GM23338 (cell line): ENCODE measurements at regions not wholly inside any gene's neighbourhood (a gene's known extent, or its start where the extent isn't known, plus 50 kb on each side); places are given as distances from the start of the nearest gene placed in this dataset.

Experiments
- CTCF ChIP-seq, 2 experiments: fragments of 200-600 bp in 1 of 2; sonication (generic) in 1 of 2; conservative IDR thresholded peaks; 2 replicates each; pipeline versions ENCODE4 v1.5.1 to v1.6.1; 2016 to 2017; ENCODE audit warnings: antibody characterized with exemption in 2 of 2, low read depth in 2 of 2, mild to moderate bottlenecking in 2 of 2, moderate library complexity in 1 of 2
- JUNB ChIP-seq: IDR thresholded peaks from one replicate; pipeline ENCODE4 v1.6.1; 2016; ENCODE audit warnings: antibody characterized with exemption; ENCODE audit not compliant: unreplicated experiment
- ZNF331 ChIP-seq: fragments of 250-450 bp; sonication (Bioruptor Pico); IDR thresholded peaks from 2 replicates; pipeline ENCODE4 v1.5.0; 2020; ENCODE audit warnings: low read depth, mild to moderate bottlenecking, moderate library complexity

GRCh38 chr9:109859447-109859846 is 79.4 kb downstream of the PALM2AKAP2 start:
- TF ChIP-seq CTCF (conservative IDR thresholded peaks at IDR 0.05; ENCODE audit: low read depth in 2 of 2) = peak in 1 of 2 experiments; percentile 44; a peak in 2 of 4 replicates
- TF ChIP-seq JUNB = no peak
- TF ChIP-seq ZNF331 (CRISPR knock-in tag) = no peak
